Mucosa of descending colon (tissue), 3 donors: ENCODE measurements at regions not wholly inside any gene's neighbourhood (a gene's known extent, or its start where the extent isn't known, plus 50 kb on each side); places are given as distances from the start of the nearest gene placed in this dataset.
"Not testable (repeated sequence)": the region's sequence is repeated elsewhere in the genome, so short reads cannot be mapped to it uniquely, and the experiment has no call there.

Experiments
- ATAC-seq: fragments of 200-7000 bp; cut with Tn5 transposase; one replicate; pipeline ENCODE4 v1.9.1; 2020; ENCODE audit warnings: mild to moderate bottlenecking, moderate library complexity
- DNase-seq, 3 donors: peaks; one replicate each; pipeline ENCODE4 v3.0.0-alpha.2; 2020
- H3K36me3 ChIP-seq: fragments of 200-600 bp; one replicate; pipeline ENCODE4 v1.8.0; 2021; ENCODE audit warnings: low read depth, mild to moderate bottlenecking
- H3K4me1 ChIP-seq: fragments of 200-600 bp; one replicate; pipeline ENCODE4 v1.8.0; 2021; ENCODE audit warnings: low read depth, mild to moderate bottlenecking
- H3K4me3 ChIP-seq: fragments of 200-600 bp; one replicate; pipeline ENCODE4 v1.8.0; 2021; ENCODE audit warnings: mild to moderate bottlenecking
- H3K9me3 ChIP-seq: fragments of 200-600 bp; one replicate; pipeline ENCODE4 v1.8.0; 2021; ENCODE audit warnings: mild to moderate bottlenecking
- intact Hi-C, 2 donors: fragments of 100-400 bp; cut with DNase I in 1 of 2; cut with micrococcal nuclease in 1 of 2; formaldehyde crosslinking; loops; one replicate each; pipeline versions ENCODE4 v1.11.0 to v1.11.1; 2022; cut with DNase I, micrococcal nuclease
- TF ChIP-seq, protein P1 (sequence below): fragments of 200-600 bp; IDR thresholded peaks from one replicate; pipeline ENCODE4 v1.8.0; 2022; ENCODE audit warnings: antibody characterized with exemption, mild to moderate bottlenecking
- donor health status: DM: no; HTN: no; CAD: no; lungs with moderate emphysema.
- donor health status: DM: no; HTN: no; CAD: no.
- donor health status: DM: no; HTN: yes; CAD: no.

- TF ChIP-seq, protein P1, sequence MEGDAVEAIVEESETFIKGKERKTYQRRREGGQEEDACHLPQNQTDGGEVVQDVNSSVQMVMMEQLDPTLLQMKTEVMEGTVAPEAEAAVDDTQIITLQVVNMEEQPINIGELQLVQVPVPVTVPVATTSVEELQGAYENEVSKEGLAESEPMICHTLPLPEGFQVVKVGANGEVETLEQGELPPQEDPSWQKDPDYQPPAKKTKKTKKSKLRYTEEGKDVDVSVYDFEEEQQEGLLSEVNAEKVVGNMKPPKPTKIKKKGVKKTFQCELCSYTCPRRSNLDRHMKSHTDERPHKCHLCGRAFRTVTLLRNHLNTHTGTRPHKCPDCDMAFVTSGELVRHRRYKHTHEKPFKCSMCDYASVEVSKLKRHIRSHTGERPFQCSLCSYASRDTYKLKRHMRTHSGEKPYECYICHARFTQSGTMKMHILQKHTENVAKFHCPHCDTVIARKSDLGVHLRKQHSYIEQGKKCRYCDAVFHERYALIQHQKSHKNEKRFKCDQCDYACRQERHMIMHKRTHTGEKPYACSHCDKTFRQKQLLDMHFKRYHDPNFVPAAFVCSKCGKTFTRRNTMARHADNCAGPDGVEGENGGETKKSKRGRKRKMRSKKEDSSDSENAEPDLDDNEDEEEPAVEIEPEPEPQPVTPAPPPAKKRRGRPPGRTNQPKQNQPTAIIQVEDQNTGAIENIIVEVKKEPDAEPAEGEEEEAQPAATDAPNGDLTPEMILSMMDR: no peak
- Histone ChIP-seq H3K9me3 (peaks cover 11% of the 10 kb centered on the region), H3K4me1 (no peaks in the 10 kb centered on the region), H3K4me3 (no peak overlapping the region), H3K36me3 (no peaks in the 10 kb centered on the region)
- ATAC-seq: no peak
- intact Hi-C loops: no loop called here
- no peak for DNase-seq
These were observed 138.1 kb downstream of the LIG4 start for GRCh38 chr13:108077284-108077683.

- intact Hi-C loops, H3K4me1 ChIP-seq, H3K36me3 ChIP-seq, H3K4me3 ChIP-seq, DNase-seq, ATAC-seq: not testable (repeated sequence)
- peaks cover 13% of the 10 kb centered on the region for H3K9me3 ChIP-seq
These were observed 140.9 kb downstream of the LIG4 start for GRCh38 chr13:108074429-108074828.

GRCh38 chr13:108070925-108071324, 144.4 kb downstream of the LIG4 start:
- TF ChIP-seq, protein P1: no peak
- Histone ChIP-seq H3K9me3 (peaks cover 5% of the 10 kb centered on the region), H3K36me3 (no peaks in the 10 kb centered on the region), H3K4me3 (no peak overlapping the region), H3K4me1 (no peaks in the 10 kb centered on the region)
- ATAC-seq: no peak
- no peak for DNase-seq
- intact Hi-C loops: no loop called here

DNA sequence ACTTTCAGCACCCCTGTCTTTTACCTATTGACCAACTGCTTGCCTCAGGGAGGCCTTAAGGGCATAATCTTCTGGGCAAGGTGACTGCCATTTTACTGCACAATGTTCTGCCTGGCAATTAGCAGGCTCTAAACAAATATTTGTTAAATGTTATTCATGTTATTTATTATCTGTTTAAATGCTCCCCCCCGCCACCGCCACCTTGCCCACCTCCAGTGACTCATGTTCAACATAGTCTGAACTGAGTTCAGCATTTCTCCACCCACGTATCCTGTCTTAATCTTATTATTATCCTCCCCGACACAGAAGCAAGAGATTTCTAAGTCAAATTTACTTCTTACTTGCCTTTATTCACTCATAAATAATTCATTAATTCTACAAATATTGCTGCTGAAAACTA, 144.8 kb downstream of the LIG4 start:
- intact Hi-C loops: no loop called here
- no peak for ATAC-seq

DNA sequence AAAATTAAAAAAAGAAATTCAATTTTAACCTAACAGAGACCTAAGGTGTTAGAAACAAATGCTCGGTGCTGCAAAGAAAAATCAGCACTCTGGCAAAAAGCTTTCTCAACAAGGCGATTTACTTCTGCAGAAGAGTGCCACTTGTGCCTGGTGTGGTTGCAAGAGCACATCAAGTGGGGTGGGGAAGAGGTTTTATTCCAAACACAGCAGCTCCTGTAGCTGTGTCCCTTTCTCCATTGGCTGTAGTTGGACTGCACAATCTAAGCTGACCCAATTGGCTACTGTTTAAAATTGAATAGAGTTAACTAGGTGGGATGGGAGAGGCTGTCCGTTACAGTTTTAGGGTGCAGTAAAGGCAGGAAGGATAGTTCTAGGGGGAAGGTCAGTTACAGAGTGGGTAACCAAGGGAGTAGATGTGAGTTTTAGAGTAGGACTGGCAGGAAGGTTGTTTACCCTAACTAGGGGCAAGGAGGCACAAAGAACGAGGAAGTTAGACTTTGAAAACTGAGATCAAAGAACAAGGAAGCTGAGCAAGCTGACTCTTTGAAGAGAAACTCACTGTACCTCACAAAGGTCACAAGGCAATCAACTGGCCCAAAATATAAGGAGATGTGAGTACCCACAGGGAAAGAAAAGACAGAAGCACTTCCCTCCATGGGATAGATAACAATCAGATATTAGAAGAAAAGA, 145.7 kb downstream of the LIG4 start:
- TF ChIP-seq, protein P1: no peak
- H3K36me3 ChIP-seq: no peaks in the 10 kb centered on the region
- ATAC-seq: peak; percentile 81
- peaks cover 5% of the 10 kb centered on the region for H3K9me3 ChIP-seq
- no peak overlapping the region for H3K4me3 ChIP-seq
- no peaks in the 10 kb centered on the region for H3K4me1 ChIP-seq
- intact Hi-C loops: no loop called here
- DNase-seq: no peak

More for the DNA sequence above, 144.8 kb downstream of the LIG4 start:
- H3K4me3 ChIP-seq: no peak overlapping the region
- TF ChIP-seq, protein P1: no peak
- H3K4me1 ChIP-seq: no peaks in the 10 kb centered on the region
- no peaks in the 10 kb centered on the region for H3K36me3 ChIP-seq
- no peak for DNase-seq
- peaks cover 5% of the 10 kb centered on the region for H3K9me3 ChIP-seq

- H3K36me3 ChIP-seq, ATAC-seq, H3K9me3 ChIP-seq, DNase-seq, H3K4me1 ChIP-seq, intact Hi-C loops, H3K4me3 ChIP-seq: not testable (repeated sequence)
These were observed 151.0 kb downstream of the LIG4 start for GRCh38 chr13:108064372-108064771.

GRCh38 chr13:108060111-108060510, 155.2 kb downstream of the LIG4 start:
- ATAC-seq (no peak), DNase-seq (no peak)
- H3K9me3 ChIP-seq: peaks cover 2% of the 10 kb centered on the region
- no peaks in the 10 kb centered on the region for H3K4me1 ChIP-seq
- TF ChIP-seq, protein P1: no peak
- no peaks in the 10 kb centered on the region for H3K36me3 ChIP-seq
- no peak overlapping the region for H3K4me3 ChIP-seq
- intact Hi-C loops: no loop called here
